ENCODE measurements at regions not wholly inside any gene's neighbourhood (a gene's known extent, or its start where the extent isn't known, plus 50 kb on each side); places are given as distances from the start of the nearest gene placed in this dataset.

DNA sequence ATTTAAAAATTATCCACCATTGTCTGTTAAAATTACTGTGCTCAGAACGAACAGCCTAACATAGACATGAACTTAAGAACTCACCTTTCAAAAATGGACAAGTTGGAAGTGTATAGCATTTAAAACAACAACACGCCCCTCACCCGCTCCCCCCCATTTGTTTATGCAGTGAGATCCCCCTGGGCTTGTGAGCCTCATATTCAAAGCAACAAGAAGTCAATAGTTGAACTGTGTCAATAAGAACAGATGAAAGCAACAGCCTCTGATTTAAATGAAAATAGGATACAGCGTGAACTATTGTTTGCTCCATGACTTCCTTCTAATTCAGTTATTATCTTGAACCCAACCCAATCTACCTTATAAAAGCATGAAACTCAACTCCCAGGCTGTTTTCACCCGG lies 314.2 kb downstream of the BLID start:
- DNase-seq, result no peak
- H3K4me1 ChIP-seq (ENCODE audit: insufficient read depth, low read length), result no peaks in the 10 kb centered on the region
- Mint-ChIP-seq H3K27me3 (peaks cover 8% of the 10 kb centered on the region), H3K9me3 (peaks cover 2% of the 10 kb centered on the region), H3K4me1 (ENCODE audit: low read depth) (no peaks in the 10 kb centered on the region), H3K36me3 (ENCODE audit: low read depth) (no peaks in the 10 kb centered on the region), H3K4me3 (no peak overlapping the region), H3K27ac (no peak overlapping the region)
- TF ChIP-seq, protein P1, sequence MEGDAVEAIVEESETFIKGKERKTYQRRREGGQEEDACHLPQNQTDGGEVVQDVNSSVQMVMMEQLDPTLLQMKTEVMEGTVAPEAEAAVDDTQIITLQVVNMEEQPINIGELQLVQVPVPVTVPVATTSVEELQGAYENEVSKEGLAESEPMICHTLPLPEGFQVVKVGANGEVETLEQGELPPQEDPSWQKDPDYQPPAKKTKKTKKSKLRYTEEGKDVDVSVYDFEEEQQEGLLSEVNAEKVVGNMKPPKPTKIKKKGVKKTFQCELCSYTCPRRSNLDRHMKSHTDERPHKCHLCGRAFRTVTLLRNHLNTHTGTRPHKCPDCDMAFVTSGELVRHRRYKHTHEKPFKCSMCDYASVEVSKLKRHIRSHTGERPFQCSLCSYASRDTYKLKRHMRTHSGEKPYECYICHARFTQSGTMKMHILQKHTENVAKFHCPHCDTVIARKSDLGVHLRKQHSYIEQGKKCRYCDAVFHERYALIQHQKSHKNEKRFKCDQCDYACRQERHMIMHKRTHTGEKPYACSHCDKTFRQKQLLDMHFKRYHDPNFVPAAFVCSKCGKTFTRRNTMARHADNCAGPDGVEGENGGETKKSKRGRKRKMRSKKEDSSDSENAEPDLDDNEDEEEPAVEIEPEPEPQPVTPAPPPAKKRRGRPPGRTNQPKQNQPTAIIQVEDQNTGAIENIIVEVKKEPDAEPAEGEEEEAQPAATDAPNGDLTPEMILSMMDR (IDR thresholded peaks at IDR 0.05), result no peak
- intact Hi-C loops (cut with DNase I, micrococcal nuclease), result no loop called here
- no peak overlapping the region for H3K4me3 ChIP-seq (ENCODE audit: low read length)
- peaks cover 0 to 11% of the 10 kb centered on the region in 2 experiments for H3K9me3 ChIP-seq (ENCODE audit: control insufficient read depth in 1 of 2, insufficient read depth in 1 of 2, low read length in 2 of 2)
- H3K36me3 ChIP-seq (ENCODE audit: insufficient read depth, low read length), result no peaks in the 10 kb centered on the region
- CTCF ChIA-PET, result no interaction called here
- no peak for ATAC-seq (ENCODE audit: poor library complexity)
- no peak overlapping the region for H3K27ac ChIP-seq (ENCODE audit: low read depth in 1 of 2, low read length in 2 of 2)
- H3K27me3 ChIP-seq (ENCODE audit: control insufficient read depth in 1 of 2, insufficient read depth in 2 of 2, low read length in 2 of 2), result no peaks in the 10 kb centered on the region
- POLR2A ChIA-PET, result no interaction called here

DNA sequence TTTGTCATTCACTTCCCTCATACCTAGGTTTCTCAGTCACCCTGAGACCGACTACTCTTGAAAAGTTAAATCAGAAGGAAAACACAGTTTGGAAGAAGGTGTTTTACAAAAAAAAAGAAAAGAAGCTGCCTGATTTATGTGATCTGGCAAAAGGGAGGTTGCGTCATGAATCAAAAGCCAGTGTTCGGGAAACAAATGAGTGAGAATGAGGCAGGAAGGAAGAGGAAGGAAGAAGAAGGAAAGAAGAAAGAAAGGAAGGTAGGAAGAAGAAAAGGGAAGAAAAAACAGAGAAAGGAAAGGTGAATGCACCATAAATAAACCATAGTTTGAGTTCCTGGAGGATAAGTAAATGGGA lies 314.6 kb downstream of the BLID start:
- no peaks in the 10 kb centered on the region for H3K4me1 ChIP-seq (ENCODE audit: insufficient read depth, low read length)
- H3K4me3 ChIP-seq (ENCODE audit: low read length), result no peak overlapping the region
- POLR2A ChIA-PET, result no interaction called here
- Mint-ChIP-seq H3K4me3 (no peak overlapping the region), H3K9me3 (peaks cover 2% of the 10 kb centered on the region), H3K27ac (no peak overlapping the region), H3K36me3 (ENCODE audit: low read depth) (no peaks in the 10 kb centered on the region), H3K4me1 (ENCODE audit: low read depth) (no peaks in the 10 kb centered on the region), H3K27me3 (peaks cover 8% of the 10 kb centered on the region)
- H3K27ac ChIP-seq (ENCODE audit: low read depth in 1 of 2, low read length in 2 of 2), result no peak overlapping the region
- TF ChIP-seq, protein P1 (IDR thresholded peaks at IDR 0.05), result no peak
- H3K36me3 ChIP-seq (ENCODE audit: insufficient read depth, low read length), result no peaks in the 10 kb centered on the region
- DNase-seq (no peak), ATAC-seq (ENCODE audit: poor library complexity) (no peak)
- intact Hi-C loops (cut with DNase I, micrococcal nuclease), result no loop called here
- CTCF ChIA-PET, result no interaction called here
- no peaks in the 10 kb centered on the region for H3K27me3 ChIP-seq (ENCODE audit: control insufficient read depth in 1 of 2, insufficient read depth in 2 of 2, low read length in 2 of 2)
- peaks cover 0 to 11% of the 10 kb centered on the region in 2 experiments for H3K9me3 ChIP-seq (ENCODE audit: control insufficient read depth in 1 of 2, insufficient read depth in 1 of 2, low read length in 2 of 2)

DNA sequence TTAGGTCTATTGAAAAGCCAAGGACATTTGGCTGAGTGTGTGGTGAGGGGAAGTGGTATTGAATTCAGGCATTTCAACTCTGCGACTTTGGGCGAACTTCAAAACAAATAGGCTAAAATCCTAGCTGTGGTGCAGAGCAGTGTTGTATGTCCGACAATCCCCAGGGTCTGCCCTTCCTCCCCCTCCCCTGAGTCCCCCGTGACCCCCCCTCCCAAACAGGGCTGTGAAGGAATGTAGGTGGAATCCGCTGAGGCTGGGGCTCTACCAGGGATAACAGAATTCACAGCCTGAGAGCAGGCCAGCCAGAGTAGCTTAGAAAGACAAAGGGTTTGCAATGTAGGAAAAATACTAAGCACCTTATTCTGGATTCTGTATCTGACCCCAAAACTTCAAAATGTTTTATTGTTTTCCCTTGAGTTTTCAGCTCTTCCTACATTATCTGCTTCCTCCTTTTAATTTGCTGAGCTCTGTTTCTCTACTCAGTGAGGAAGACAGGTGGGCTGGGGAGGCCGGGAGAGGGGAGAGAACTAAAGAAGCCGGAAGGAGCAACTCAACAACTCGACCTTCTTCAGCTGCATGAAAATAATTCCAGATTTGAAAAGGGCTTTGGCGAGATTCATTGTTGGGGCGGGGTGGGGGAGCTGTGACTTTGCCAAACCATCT lies 315.2 kb downstream of the BLID start:
- Mint-ChIP-seq H3K36me3 (ENCODE audit: low read depth) (no peaks in the 10 kb centered on the region), H3K9me3 (peaks cover 2% of the 10 kb centered on the region), H3K4me1 (ENCODE audit: low read depth) (no peaks in the 10 kb centered on the region), H3K27me3 (peaks cover 8% of the 10 kb centered on the region), H3K27ac (no peak overlapping the region), H3K4me3 (no peak overlapping the region)
- Histone ChIP-seq H3K36me3 (ENCODE audit: insufficient read depth, low read length) (no peaks in the 10 kb centered on the region), H3K27ac (ENCODE audit: low read depth in 1 of 2, low read length in 2 of 2) (no peak overlapping the region), H3K27me3 (ENCODE audit: control insufficient read depth in 1 of 2, insufficient read depth in 2 of 2, low read length in 2 of 2) (no peaks in the 10 kb centered on the region), H3K4me1 (ENCODE audit: insufficient read depth, low read length) (no peaks in the 10 kb centered on the region), H3K9me3 (ENCODE audit: control insufficient read depth in 1 of 2, insufficient read depth in 1 of 2, low read length in 2 of 2) (peaks cover 0 to 11% of the 10 kb centered on the region in 2 experiments), H3K4me3 (ENCODE audit: low read length) (no peak overlapping the region)
- no peak for ATAC-seq (ENCODE audit: poor library complexity)
- ChIA-PET CTCF (no interaction called here), POLR2A (no interaction called here)
- DNase-seq, result no peak
- intact Hi-C loops (cut with DNase I, micrococcal nuclease), result no loop called here
- TF ChIP-seq, protein P1 (IDR thresholded peaks at IDR 0.05), result no peak
